HG03103 (cell line): ENCODE measurements at regions not wholly inside any gene's neighbourhood (a gene's known extent, or its start where the extent isn't known, plus 50 kb on each side); places are given as distances from the start of the nearest gene placed in this dataset.
"Not testable (repeated sequence)": the region's sequence is repeated elsewhere in the genome, so short reads cannot be mapped to it uniquely, and the experiment has no call there.

Source experiments
- ATAC-seq: cut with Tn5 transposase; IDR thresholded peaks from one replicate; pipeline ENCODE4 v1.9.1; 2021; ENCODE audit warnings: low read depth; ENCODE audit not compliant: unreplicated experiment

DNA sequence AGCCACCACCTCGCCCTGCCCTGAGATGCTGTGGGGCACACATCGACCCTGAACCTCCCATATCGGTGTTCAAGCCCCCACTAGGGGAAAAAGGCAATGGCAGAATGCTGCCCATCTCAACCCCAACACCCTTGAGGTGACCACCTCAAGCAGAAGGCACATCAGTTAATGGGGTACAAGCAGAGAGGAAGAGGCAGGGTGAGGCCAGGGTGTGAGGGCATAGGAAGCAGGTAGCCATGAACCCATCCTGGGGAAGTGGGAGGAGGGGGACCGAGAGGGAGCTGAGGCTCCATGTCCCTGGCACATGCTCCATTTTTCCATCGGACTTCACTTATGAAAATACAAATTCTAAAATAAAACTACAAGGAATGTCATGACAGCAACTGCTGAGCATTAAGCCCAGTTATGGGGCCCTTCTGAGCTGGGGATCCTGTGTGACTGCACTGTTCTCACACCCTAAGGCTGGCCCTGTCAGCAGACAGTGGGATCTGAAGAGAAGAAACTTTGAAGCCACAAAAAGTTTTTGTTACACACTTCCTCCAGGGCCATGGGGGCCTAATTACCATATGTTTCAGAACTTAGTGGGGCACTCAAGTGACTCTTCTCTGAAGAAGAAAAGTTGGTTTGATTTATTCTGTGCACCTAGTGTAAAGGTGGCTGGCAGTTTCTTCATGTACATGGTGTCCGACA, 68.2 kb upstream of the FAM241A start:
- no peak for ATAC-seq

DNA sequence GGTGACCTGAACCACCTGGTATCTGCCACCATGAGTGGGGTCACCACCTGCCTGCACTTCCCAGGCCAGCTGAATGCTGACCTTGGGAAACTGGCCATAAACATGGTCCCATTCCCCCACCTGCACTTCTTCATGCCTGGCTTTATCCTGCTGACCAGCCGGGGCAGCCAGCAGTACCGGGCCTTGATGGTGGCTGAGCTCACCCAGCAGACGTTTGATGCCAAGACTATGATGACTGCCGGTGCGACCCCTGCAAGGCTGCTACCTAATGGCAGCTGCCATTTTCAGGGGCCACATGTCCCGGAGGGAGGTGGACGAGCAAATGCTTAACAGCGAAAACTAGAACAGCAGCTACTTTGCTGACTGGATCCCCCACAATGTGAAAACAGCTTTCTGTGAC, 67.5 kb upstream of the FAM241A start:
- ATAC-seq: no peak

DNA sequence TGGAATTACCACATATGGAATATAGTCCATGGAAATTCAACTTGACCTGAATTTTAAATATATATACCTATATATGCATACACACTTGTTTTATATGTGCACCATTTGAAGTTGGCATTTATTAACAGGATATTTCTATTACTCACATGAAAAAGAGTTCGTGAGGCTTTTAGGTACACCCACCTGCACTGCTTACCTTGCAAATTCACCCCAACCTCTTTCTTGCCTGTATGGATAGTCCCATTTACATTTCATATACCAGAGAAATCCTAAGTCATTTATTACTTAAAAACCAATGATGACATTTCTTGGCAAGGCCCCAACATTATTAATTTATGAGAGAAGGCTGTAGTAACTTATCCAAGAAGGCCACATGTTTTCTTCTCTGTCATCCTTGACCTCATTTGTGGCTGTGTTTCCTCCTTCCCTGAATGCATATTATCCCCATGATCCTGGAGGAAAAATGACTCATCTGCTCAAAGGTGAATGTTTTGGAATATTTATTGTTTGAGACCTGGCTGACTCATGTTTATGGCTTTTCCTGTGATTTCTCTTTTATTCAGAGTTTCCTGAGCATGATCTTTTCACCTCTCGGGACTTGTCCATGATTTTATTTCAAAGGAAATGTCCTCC, 62.2 kb upstream of the FAM241A start:
- ATAC-seq: no peak

DNA sequence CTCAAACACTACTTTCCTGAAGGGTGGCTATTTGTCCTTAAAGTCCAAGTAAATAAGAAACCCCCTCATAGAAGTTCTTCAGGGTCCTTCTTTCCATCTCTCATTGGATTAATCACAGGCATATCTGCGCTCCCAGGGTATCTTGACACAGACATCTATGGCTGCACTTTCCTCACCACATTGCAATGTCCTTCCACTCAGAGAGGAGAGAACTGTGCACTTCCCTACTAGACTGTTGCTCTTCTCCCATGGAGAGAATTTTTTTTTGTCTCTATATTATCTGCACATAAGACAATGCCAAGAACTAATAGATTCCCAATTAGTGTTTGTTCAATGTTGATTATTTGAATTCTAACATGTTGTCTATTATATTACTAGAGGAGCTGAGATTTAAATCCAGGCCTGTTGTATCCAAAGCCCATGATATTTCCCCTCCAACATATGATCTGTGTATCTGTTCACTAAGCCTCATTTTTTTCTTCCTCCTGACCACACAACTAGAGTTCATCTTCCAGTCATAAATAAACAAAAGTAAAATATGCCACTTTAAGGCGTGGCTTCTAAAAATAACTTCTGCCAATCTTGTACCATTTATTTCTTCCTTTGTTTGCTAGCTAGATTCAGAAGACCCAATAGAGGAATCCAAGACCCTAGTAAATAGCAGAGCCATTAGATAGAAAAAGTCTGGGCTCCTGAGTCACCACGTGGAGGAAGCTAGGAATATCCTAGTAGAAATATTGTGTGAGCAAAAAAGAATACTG, 61.5 kb upstream of the FAM241A start:
- no peak for ATAC-seq

DNA sequence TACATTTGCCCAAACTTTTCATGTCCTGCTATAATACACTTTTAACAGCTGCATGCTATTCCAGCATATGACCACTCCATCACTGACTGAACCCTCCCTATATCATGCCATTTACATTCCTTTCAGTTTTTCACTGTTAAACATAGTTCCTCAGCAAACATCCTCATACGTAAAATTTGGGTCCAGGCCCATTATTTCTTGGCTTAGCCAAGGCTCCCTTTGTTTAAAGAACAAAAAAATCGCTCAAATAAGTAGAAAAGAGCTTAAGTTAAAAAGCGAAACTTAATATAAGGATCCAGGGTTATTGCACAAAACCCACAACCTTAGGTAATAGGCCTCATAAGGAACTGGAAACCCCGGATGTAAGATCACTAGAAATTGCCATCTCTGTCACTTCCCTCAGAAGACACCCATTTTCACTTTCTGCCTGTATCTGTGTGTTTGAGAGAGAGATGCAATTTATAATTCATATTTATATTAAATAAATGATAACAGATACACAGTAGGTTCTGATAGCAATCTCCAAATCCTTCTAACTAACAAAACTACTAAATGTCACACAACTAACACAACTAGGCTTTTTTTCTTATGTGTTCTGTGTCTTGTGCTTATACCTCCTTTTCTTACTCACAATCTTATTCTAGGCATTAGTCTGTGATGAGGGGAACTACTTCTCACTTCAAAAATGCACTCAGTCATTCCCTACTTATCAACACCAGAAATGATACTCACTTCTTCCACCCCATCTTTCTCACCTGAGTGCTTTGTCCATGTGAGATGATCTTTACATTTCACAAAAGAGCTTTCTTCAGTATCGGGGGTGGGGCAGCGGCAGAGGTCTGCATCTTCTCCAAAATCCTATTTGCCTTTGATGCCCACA, 59.9 kb upstream of the FAM241A start:
- ATAC-seq: peak; percentile 58

DNA sequence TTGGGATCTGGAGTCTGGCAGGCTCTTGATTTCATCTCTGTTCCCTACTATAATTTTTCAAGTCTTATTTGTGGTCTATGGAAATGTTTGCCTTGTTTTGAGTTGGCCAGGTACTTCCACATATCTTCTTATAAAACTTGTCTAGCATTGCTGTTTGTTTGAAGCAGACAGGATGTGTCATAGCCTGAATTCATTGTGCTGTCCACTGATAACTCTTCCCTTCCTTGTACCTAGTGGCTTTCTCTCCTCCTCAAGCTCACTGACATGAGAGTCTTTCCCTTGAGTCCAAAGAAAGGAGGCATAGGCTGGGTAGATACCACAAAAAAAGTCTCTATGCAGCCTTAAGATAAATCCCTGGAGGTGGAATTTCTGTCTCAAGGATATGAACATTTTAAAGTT, 59.2 kb upstream of the FAM241A start:
- no peak for ATAC-seq

DNA sequence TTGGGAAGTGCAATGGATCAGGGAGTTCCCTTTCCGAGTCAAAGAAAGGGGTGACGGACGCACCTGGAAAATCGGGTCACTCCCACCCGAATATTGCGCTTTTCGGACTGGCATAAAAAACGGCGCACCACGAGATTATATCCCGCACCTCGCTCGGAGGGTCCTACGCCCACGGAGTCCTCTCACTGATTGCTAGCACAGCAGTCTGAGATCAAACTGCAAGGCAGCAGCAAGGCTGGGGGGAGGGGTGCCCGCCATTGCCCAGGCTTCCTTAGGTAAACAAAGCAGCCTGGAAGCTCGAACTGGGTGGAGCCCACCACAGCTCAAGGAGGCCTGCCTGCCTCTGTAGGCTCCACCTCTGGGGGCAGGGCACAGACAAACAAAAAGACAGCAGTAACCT, 58.6 kb upstream of the FAM241A start:
- ATAC-seq: not testable (repeated sequence)

DNA sequence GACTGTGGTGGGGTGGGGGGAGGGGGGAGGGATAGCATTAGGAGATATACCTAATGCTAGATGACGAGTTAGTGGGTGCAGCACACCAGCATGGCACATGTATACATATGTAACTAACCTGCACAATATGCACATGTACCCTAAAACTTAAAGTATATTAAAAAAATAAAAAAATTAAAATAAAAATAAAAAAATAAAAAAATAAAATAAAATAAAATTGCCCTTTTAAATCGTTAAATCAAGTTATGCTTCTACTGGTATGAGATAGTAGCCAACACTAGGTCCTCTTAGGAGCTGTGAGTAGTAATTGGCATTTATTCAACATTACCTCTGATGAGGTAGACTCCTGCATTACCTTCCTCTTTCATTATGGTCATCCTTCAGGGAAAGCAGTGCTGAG, 52.9 kb upstream of the FAM241A start:
- not testable (repeated sequence) for ATAC-seq

DNA sequence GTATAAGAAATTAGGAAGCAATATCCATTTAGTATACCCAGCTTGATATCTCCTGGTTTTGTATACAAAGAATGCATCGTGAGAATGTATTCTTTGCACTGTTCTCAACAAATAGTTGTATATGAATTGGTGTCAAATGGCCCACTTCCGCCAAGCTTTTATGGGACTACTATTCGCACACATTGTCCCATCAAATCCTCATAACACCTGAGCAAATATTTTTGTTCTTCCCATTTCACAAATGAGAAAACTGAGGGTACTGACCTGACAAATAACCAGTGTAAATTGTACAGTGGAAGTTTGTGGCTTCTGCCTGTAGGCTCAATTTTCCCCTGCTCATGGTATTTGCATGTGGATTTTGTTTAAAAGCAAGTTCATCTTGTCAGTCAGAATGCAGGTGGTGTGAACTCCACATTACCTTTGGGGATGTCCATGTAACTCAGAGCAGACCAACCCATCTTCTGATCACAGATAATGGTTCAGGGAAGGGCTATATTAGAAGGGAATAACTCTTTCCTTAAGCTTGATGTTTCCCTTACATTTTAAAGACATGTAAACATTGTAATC, 51.5 kb upstream of the FAM241A start:
- ATAC-seq: no peak

DNA sequence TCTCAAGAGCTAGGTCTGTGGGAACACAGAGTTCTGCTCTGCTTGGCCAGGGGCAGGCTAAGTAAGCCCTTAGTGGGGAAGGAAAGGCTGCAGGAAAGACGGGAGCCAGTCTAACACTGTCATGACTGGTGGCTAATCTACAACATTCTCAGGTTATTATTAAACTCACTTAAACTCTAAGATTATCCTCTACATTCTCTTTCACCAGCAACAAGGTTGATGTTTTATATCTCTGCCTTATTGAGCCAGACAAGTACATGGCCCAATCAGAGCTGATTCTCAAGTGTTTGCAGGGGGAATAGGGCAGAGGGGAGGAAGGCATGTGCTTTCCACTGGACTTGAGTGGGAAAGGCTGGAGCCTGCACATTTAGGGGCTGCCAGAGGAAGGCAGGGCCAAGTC, 50.9 kb upstream of the FAM241A start:
- ATAC-seq: no peak
